Stimulated activated CD4-positive, alpha-beta T cell treated with anti-CD3 and anti-CD28 coated beads, Interleukin-4, amount 100 ng/mL, for 48 hours (primary cell): ENCODE measurements at regions not wholly inside any gene's neighbourhood (a gene's known extent, or its start where the extent isn't known, plus 50 kb on each side); places are given as distances from the start of the nearest gene placed in this dataset.
"Not testable (repeated sequence)": the region's sequence is repeated elsewhere in the genome, so short reads cannot be mapped to it uniquely, and the experiment has no call there.

ENCODE experiments used
- DNase-seq, 2 donors: peaks; one replicate each; pipeline ENCODE4 v3.0.0-alpha.2; 2020; ENCODE audit warnings: low read depth in 2 of 2

GRCh38 chr22:48629631-48630432 is 1197.8 kb downstream of the BRD1 start:
- no peak for DNase-seq

GRCh38 chr22:48628891-48629543 is 1198.7 kb downstream of the BRD1 start:
- no peak for DNase-seq

- no peak for DNase-seq
Observed at GRCh38 chr22:48627966-48628365, 1199.7 kb downstream of the BRD1 start.

GRCh38 chr22:48627203-48627602 is 1200.5 kb downstream of the BRD1 start:
- no peak for DNase-seq

GRCh38 chr22:48624401-48624800 is 1203.3 kb downstream of the BRD1 start:
- no peak for DNase-seq

GRCh38 chr22:48622891-48623545 is 1204.7 kb downstream of the BRD1 start:
- no peak for DNase-seq

- DNase-seq = no peak
Observed at GRCh38 chr22:48621085-48621484, 1206.6 kb downstream of the BRD1 start.

- not testable (repeated sequence) for DNase-seq
Observed at GRCh38 chr22:48620460-48620859, 1207.2 kb downstream of the BRD1 start.

- no peak for DNase-seq
Observed at GRCh38 chr22:48619721-48620120, 1208.0 kb downstream of the BRD1 start.

- DNase-seq = no peak
Observed at GRCh38 chr22:48618326-48618725, 1209.3 kb downstream of the BRD1 start.

GRCh38 chr22:48616656-48617055 is 1211.0 kb downstream of the BRD1 start:
- DNase-seq = no peak

- DNase-seq = no peak
Observed at GRCh38 chr22:48615171-48616008, 1212.3 kb downstream of the BRD1 start.

- DNase-seq = no peak
Observed at GRCh38 chr22:48613566-48614200, 1214.0 kb downstream of the BRD1 start.

GRCh38 chr22:48612077-48612995 is 1215.3 kb downstream of the BRD1 start:
- DNase-seq = no peak

GRCh38 chr22:48609279-48609865 is 1218.3 kb downstream of the BRD1 start:
- no peak for DNase-seq

- no peak for DNase-seq
Observed at GRCh38 chr22:48607901-48608662, 1219.6 kb downstream of the BRD1 start.

GRCh38 chr22:48606684-48607307 is 1220.9 kb downstream of the BRD1 start:
- no peak for DNase-seq

- no peak for DNase-seq
Observed at GRCh38 chr22:48605856-48606481, 1221.7 kb downstream of the BRD1 start.
